NCI-H187 treated with DMSO at 0.1 percent for 48 hours (cell line): ENCODE measurements at regions not wholly inside any gene's neighbourhood (a gene's known extent, or its start where the extent isn't known, plus 50 kb on each side); places are given as distances from the start of the nearest gene placed in this dataset.
"Not testable (repeated sequence)": the region's sequence is repeated elsewhere in the genome, so short reads cannot be mapped to it uniquely, and the experiment has no call there.

Experiments
- DNase-seq: peaks from one replicate; lab custom pipeline; 2025; lab: John Stamatoyannopoulos, UW

GRCh38 chrX:20712811-20713210 lies 446.1 kb upstream of the RPS6KA3 start:
- no peak for DNase-seq

DNA sequence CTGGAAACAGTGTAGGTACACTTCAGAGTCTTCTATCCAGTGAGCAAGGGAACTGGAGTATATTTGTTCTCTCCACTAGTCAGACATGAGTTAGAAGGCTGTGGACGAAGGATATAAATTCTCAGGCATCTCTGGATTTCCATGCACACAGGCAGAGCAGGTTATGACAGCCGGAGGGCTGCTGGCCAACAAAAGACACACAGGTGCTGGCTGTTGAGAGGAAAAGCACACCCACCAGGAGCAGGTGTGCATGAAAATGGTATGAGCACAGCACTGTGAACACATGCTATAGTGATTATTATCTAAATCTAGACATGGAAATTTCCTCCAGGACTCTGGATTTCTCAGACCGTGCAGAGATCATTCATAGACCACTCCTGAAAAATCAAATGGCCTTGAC lies 444.7 kb upstream of the RPS6KA3 start:
- DNase-seq: no peak

DNA sequence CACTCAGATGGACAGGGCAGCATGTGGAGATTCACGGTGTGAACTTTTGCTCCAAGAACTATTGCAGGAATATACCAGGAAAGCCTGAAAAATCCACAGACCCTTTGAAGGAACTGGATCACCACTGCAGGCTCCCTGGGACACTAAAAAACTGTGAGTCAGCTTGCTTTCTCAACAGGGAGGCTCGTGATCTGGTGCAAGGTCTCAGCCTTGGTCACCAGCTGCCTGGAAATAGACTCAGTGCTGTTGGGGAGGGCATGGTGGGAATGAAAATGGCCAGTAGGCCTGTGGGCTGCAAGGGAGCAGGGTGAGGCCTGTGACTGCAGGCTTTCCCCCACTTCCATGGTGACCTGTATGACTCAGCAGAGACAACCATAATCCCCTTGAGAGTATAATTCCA lies 426.4 kb upstream of the RPS6KA3 start:
- DNase-seq: no peak

DNA sequence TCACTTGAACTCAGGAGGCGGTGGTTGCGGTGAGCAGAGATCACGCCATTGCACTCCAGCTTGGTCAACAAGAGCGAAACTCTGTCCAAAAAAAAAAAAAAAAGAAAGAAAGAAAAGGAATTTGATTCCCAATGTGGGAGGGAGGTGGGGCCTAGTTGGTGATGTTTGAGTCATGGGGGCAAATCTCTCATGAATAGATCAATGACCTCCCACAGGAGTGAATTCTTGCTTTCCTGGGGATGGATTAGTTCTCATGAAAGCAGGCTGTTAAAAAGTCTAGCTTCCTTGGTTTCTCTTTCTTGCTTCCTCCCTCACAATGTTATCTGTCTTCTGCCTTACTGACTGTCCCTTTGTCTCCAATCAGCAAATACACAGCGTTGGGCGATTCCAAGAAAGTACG lies 419.5 kb upstream of the RPS6KA3 start:
- no peak for DNase-seq

- no peak for DNase-seq
Measured at GRCh38 chrX:20685652-20686051, 418.9 kb upstream of the RPS6KA3 start.

GRCh38 chrX:20681683-20682082 lies 415.0 kb upstream of the RPS6KA3 start:
- DNase-seq: no peak

- DNase-seq: no peak
Measured at GRCh38 chrX:20680998-20681397, 414.3 kb upstream of the RPS6KA3 start.

GRCh38 chrX:20672476-20672875 lies 405.8 kb upstream of the RPS6KA3 start:
- DNase-seq: no peak

DNA sequence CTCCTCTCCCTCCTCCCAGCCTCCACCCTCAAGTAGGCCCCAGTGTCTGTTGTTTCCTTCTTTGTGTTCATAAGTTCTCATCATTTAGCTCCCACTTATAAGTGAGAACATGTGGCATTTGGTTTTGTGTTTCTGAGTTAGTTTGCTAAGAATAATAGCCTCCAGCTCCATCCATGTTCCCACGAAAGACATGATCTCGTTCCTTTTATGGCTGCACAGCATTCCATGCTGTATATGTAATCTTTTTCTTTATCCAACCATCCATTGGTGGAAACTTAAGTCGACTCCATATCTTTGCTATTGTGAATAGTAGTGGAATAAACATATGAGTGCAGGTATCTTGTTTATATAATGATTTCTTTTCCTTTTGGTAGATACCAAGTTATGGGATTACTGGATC lies 405.0 kb upstream of the RPS6KA3 start:
- not testable (repeated sequence) for DNase-seq

DNA sequence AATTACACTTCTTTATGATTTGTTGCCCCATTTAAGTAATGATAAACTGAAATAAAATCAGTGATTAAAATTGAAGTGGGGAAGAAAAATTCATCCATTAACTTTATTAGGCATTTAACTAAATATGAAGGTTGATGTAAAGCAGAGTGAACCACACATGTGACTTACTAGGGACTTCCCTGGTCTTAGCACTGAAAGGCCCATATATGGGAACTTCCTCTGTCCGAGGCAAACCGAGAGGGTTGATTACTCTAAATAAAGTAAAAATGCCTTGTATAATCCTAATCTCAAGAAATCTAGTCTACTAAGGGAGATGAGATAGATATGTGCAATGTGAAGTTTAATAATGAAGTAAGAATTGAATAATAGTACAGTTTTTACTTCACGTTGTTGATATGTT lies 403.9 kb upstream of the RPS6KA3 start:
- DNase-seq: no peak

DNA sequence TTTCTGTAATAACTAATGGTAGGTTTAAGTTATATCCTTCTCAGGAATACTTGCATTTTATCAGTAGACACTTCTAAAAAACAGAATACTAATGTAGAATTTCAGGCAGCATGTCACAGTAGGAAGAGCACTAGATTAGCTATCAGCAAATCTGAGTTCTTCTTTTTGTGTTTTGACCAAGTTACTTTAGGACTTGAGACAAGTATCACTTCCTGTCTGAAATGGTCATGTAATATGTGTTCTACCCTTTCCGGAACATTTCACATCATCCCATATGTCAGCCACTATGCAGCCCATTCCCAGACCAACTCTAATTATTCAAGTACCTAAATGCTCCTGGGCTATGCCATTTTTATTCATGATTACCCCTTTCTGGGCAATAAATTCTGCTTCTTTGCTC lies 401.8 kb upstream of the RPS6KA3 start:
- DNase-seq: no peak

- no peak for DNase-seq
Measured at GRCh38 chrX:20666331-20666730, 399.6 kb upstream of the RPS6KA3 start.

GRCh38 chrX:20665481-20665880 lies 398.8 kb upstream of the RPS6KA3 start:
- no peak for DNase-seq

DNA sequence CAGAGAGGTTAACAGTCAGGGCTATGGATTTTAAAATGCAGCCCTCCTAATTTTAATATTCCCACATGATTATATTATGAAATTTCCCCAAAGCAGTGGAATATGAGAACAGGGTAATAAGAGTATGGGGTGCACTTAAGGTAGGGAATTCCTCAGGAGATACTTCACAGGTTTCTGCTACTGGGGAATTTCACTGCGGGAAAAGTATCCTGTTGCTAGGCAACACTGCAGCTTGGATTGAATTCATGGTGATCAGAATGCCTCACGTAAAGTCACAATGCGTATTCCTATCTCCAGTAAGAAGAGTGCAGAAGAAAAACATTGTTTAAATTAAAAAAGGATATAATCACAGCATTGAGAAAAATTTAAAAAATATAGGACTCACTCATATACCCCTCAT lies 398.1 kb upstream of the RPS6KA3 start:
- no peak for DNase-seq

- DNase-seq: no peak
Measured at GRCh38 chrX:20664131-20664530, 397.4 kb upstream of the RPS6KA3 start.

DNA sequence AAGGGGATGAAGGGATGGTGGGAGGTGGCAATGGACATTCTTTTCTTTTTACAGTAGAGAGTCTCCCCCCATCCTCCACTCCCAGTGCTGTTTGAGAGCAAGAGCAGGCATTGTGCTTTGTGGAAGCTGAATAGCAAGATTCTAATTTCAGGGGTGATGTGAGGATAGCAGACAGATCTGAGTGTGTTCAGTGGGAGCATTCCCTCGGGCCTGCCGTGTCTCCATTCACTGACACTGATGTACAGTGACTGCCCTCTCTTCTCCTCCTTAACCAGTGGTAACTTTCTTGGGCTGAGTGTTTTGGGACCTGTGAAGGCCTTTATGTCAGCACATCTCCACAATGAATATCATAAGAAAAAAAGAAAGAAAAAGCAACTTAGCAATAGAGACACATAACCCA lies 396.6 kb upstream of the RPS6KA3 start:
- DNase-seq: no peak

DNA sequence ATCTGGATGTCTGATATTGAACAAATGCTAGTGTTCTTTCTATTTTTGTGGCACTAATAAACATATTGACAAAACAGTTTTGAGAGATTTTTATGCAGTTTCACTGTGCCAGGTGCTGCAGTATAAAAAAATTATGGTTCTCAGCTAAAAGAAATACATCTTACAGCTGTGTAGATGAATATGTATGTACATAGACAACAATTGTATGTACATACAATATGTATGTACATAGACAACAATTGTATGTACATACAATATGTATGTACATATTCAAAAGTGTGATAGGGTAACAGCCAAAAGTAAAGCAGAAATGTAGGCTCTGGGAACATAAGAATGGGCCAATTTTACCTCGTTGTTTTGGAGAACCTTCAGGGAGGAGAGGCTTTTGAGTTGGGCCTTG lies 390.0 kb upstream of the RPS6KA3 start:
- DNase-seq: no peak

DNA sequence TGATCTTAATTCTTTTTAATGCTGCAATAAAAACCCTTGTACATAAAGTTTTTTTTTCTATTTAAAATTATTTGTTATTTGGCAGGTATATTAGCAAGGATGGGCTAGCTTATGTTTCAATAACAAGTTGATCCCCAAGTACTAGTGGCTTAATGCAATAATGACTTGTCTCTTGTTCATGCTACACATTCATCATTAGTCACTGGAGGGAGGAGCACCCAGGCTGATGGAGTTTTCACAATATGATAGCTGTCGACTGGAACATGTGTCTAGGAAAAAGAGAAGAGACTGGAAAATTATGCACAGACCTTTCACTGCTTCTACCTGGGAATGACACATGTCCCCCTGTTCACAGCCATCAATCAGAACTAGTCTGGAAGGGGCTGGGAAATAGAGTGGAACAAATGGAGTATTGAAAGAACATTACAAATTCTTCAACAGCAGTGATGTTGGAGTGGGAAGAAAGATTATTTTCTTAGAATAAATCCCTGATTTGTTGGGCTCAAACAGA lies 387.9 kb upstream of the RPS6KA3 start:
- no peak for DNase-seq

DNA sequence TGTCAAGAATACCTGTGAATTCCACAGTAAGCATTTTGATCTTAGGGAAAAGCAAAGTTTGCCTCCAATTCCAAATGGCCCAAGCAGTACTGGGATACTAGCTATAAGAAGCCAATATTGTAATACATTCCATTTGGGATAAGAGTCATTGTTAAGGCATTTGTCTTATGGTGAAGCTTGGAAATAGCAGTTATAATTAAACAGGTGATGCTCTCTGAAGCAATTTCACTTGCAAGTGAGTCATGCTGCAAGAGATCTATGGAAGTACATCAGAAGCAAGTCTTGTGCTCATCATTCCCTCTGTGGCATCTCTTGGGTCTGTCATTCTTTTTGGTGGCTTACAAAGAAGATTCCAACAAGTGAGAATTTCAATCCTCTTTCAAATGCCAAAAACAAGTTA lies 386.4 kb upstream of the RPS6KA3 start:
- DNase-seq: no peak

DNA sequence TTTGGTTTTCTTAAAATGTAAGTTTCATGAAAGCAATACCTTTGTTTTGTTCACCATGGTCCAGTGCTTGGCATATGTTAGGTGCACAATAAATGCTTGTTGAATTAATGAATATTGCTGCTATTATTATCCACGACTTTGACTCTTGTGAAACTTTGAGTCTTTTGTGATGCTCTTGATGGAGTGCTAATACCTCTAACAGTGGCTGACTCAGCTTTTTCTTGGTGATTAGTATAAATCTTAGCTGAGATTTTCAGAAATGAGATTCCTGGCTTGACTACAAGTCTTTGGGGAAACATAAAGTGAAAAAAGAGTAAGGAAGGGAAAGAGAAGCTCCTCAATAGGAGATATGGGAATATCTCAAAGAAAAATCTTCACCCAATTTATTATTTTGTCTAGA lies 375.2 kb upstream of the RPS6KA3 start:
- no peak for DNase-seq

DNA sequence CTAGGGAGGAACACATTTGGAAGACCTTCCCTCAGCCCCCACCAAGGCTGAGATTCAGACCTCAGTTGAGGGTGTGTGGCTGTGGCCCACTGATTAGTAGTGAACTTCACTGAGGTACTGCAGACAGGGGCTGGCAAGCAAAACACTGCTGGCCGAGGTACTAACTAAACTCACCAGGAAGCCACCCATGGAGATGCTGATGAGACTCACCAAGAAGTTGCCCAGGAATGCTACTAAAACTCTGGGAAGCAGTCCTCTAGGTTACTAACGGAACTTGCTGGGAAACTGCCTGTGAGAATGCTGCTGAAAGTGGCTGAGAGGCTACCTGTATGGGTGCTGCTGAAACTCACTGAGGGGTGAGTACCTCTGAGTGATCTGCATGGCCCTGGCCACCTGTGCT lies 372.4 kb upstream of the RPS6KA3 start:
- DNase-seq: no peak

DNA sequence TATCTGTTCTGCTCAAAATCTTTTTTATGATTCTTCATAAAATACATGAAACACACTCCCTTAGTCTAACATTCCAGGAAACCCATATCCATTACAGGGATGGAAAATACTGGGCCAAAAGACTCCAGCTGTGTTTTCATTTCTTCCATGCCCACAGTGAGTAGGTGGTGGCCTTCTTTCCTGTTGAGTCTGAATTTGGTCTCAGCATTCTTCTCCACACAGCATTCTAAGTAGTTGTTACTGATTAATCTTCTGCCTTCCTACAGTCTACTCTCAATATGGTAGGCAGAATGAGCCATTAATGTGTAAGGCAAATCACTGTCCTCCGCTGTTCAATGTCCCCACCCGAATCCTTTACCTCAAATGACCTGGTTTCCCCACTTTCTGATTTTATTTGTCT lies 370.6 kb upstream of the RPS6KA3 start:
- DNase-seq: no peak

DNA sequence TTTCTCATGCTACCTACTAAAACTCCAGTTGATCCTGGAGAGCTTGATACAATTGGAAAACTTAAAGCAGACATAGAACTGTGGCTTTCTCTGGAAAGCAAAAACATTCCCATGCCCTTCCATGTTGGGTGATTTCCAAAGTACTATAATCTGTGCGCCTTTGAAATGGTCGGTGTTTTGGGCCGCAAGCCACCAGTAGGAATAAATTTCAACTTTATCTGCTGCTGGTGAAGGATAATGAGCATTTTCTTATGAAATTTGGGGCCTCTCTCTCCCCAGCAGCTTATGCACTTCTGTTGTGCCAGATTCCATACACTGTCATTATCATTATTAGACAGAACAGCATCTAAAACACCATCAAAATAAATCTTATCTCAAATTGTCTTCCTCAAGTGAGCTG lies 366.7 kb upstream of the RPS6KA3 start:
- DNase-seq: no peak

GRCh38 chrX:20623448-20623847 lies 356.7 kb upstream of the RPS6KA3 start:
- no peak for DNase-seq

- DNase-seq: no peak
Measured at GRCh38 chrX:20620306-20620705, 353.6 kb upstream of the RPS6KA3 start.
